Chondrocyte (in vitro differentiated cells): ENCODE measurements at regions not wholly inside any gene's neighbourhood (a gene's known extent, or its start where the extent isn't known, plus 50 kb on each side); places are given as distances from the start of the nearest gene placed in this dataset.

Source experiments
- DNase-seq: peaks from one replicate; pipeline ENCODE4 v3.0.0; 2021; ENCODE audit warnings: mixed read lengths, low spot score
- H3K27ac Mint-ChIP-seq: one replicate; pipeline ENCODE4 v1.8.0; 2021; ENCODE audit warnings: mild to moderate bottlenecking, moderate library complexity, mixed read lengths; ENCODE audit not compliant: unreplicated experiment
- H3K27me3 Mint-ChIP-seq: 2 replicates; pipeline ENCODE4 v1.8.0; 2021; ENCODE audit warnings: low read depth, mixed read lengths
- H3K36me3 Mint-ChIP-seq: 2 replicates; pipeline ENCODE4 v1.8.0; 2021; ENCODE audit warnings: low read depth, mixed read lengths
- H3K4me1 Mint-ChIP-seq: 2 replicates; pipeline ENCODE4 v1.8.0; 2021; ENCODE audit warnings: low read depth, mild to moderate bottlenecking, mixed read lengths
- H3K4me3 Mint-ChIP-seq: one replicate; pipeline ENCODE4 v1.8.0; 2021; ENCODE audit warnings: mild to moderate bottlenecking, moderate library complexity, mixed read lengths; ENCODE audit not compliant: unreplicated experiment
- H3K9me3 Mint-ChIP-seq: 2 replicates; pipeline ENCODE4 v1.8.0; 2021; ENCODE audit warnings: low read depth, mixed read lengths
- CTCF ChIP-seq: fragments of 200-600 bp; sonication (generic); IDR thresholded peaks from 2 replicates; pipeline ENCODE4 v1.5.0; 2021; ENCODE audit warnings: antibody characterized with exemption, mild to moderate bottlenecking, moderate library complexity

GRCh38 chr3:3902161-3902560 lies 102.9 kb downstream of the LRRN1 start:
- H3K4me1 Mint-ChIP-seq: no peaks in the 10 kb centered on the region
- H3K9me3 Mint-ChIP-seq: peaks cover 6% of the 10 kb centered on the region
- no peaks in the 10 kb centered on the region for H3K36me3 Mint-ChIP-seq
- no peak overlapping the region for H3K27ac Mint-ChIP-seq
- DNase-seq: no peak
- H3K4me3 Mint-ChIP-seq: no peak overlapping the region
- H3K27me3 Mint-ChIP-seq: no peaks in the 10 kb centered on the region
- no peak for TF ChIP-seq CTCF

DNA sequence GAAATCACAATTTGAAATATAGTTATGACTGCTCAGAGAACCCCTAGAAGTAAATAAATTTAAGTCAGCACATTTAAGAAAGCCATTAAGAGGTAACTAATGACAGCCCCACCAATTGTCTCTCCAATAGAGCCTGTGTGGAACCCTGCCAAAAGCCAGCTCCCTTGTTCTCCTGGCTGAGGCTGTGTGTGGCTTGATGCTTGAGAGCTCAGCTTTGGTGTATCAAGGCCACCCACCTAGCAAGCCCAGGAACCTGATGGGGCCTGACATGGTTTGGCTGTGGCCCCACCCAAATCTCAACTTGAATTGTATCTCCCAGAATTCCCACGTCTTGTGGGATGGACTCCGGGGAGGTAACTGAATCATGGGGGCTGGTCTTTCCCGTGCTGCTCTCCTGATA lies 106.9 kb downstream of the LRRN1 start:
- Mint-ChIP-seq H3K4me1 (no peaks in the 10 kb centered on the region), H3K36me3 (no peaks in the 10 kb centered on the region), H3K27ac (no peak overlapping the region), H3K4me3 (no peak overlapping the region), H3K9me3 (peaks cover 14% of the 10 kb centered on the region), H3K27me3 (no peaks in the 10 kb centered on the region)
- TF ChIP-seq CTCF: no peak
- no peak for DNase-seq

GRCh38 chr3:3907023-3907422 lies 107.8 kb downstream of the LRRN1 start:
- no peak for DNase-seq
- Mint-ChIP-seq H3K9me3 (peaks cover 14% of the 10 kb centered on the region), H3K36me3 (no peaks in the 10 kb centered on the region), H3K4me1 (no peaks in the 10 kb centered on the region), H3K4me3 (no peak overlapping the region), H3K27me3 (no peaks in the 10 kb centered on the region), H3K27ac (no peak overlapping the region)
- no peak for TF ChIP-seq CTCF

GRCh38 chr3:3918763-3919162 lies 119.5 kb downstream of the LRRN1 start:
- H3K4me1 Mint-ChIP-seq: no peaks in the 10 kb centered on the region
- H3K27ac Mint-ChIP-seq: no peak overlapping the region
- H3K36me3 Mint-ChIP-seq: no peaks in the 10 kb centered on the region
- TF ChIP-seq CTCF: no peak
- H3K9me3 Mint-ChIP-seq: peaks cover 17% of the 10 kb centered on the region
- no peak for DNase-seq
- H3K4me3 Mint-ChIP-seq: no peak overlapping the region
- no peaks in the 10 kb centered on the region for H3K27me3 Mint-ChIP-seq

GRCh38 chr3:3919316-3919715 lies 120.1 kb downstream of the LRRN1 start:
- Mint-ChIP-seq H3K9me3 (peaks cover 19% of the 10 kb centered on the region), H3K4me3 (no peak overlapping the region), H3K27me3 (no peaks in the 10 kb centered on the region), H3K36me3 (no peaks in the 10 kb centered on the region), H3K4me1 (no peaks in the 10 kb centered on the region), H3K27ac (no peak overlapping the region)
- DNase-seq: no peak
- no peak for TF ChIP-seq CTCF
